ENCODE measurements at regions not wholly inside any gene's neighbourhood (a gene's known extent, or its start where the extent isn't known, plus 50 kb on each side); places are given as distances from the start of the nearest gene placed in this dataset.

DNA sequence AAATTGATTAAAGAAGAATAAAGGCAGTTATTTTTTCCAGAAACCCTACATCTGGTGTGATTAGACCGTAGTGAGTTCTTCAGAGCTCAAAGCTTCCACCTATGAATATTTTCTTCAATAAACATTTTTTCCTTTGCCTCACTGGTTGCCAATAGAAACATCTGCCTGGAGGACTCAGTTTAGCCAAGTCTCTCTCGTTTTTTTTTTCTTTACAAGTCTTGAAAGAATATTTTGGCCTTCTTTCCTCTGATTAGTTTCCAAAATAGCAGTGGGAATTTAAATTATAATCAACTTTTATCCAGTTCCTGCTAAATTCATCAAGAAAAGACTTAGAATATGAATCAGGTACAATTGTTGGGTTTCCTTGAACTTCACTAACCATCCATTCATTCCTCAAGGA, 897.5 kb downstream of the TLE1 start:
- TF ChIP-seq EGR1 (IDR thresholded peaks at IDR 0.05; ENCODE audit: borderline replicate concordance, low read depth, low read length) (no peak), POLR2A (IDR thresholded peaks at IDR 0.05; ENCODE audit: control extremely low read depth in 1 of 2, low read depth in 2 of 2, low read length in 2 of 2) (no peak), EZH2 (IDR thresholded peaks at IDR 0.05; ENCODE audit: low read depth, low read length, severe bottlenecking) (no peak), CHD2 (IDR thresholded peaks at IDR 0.05; ENCODE audit: low read length) (no peak), JUND (IDR thresholded peaks at IDR 0.05; ENCODE audit: low read length) (no peak), SIRT6 (IDR thresholded peaks at IDR 0.05; ENCODE audit: low read length) (no peak), CHD1 (IDR thresholded peaks at IDR 0.05; ENCODE audit: low read depth, low read length) (no peak), USF2 (IDR thresholded peaks at IDR 0.05; ENCODE audit: low read length) (no peak), RFX5 (IDR thresholded peaks at IDR 0.05; ENCODE audit: borderline replicate concordance, low read depth, low read length) (no peak), CEBPB (IDR thresholded peaks at IDR 0.05; ENCODE audit: low read depth, low read length) (no peak), CREB1 (IDR thresholded peaks at IDR 0.05) (no peak), POLR2AphosphoS5 (IDR thresholded peaks at IDR 0.05; ENCODE audit: low read depth, low read length) (no peak)
- TF ChIP-seq, protein P1, sequence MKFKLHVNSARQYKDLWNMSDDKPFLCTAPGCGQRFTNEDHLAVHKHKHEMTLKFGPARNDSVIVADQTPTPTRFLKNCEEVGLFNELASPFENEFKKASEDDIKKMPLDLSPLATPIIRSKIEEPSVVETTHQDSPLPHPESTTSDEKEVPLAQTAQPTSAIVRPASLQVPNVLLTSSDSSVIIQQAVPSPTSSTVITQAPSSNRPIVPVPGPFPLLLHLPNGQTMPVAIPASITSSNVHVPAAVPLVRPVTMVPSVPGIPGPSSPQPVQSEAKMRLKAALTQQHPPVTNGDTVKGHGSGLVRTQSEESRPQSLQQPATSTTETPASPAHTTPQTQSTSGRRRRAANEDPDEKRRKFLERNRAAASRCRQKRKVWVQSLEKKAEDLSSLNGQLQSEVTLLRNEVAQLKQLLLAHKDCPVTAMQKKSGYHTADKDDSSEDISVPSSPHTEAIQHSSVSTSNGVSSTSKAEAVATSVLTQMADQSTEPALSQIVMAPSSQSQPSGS (IDR thresholded peaks at IDR 0.05; ENCODE audit: low read length), result no peak
- TF ChIP-seq, protein P2, sequence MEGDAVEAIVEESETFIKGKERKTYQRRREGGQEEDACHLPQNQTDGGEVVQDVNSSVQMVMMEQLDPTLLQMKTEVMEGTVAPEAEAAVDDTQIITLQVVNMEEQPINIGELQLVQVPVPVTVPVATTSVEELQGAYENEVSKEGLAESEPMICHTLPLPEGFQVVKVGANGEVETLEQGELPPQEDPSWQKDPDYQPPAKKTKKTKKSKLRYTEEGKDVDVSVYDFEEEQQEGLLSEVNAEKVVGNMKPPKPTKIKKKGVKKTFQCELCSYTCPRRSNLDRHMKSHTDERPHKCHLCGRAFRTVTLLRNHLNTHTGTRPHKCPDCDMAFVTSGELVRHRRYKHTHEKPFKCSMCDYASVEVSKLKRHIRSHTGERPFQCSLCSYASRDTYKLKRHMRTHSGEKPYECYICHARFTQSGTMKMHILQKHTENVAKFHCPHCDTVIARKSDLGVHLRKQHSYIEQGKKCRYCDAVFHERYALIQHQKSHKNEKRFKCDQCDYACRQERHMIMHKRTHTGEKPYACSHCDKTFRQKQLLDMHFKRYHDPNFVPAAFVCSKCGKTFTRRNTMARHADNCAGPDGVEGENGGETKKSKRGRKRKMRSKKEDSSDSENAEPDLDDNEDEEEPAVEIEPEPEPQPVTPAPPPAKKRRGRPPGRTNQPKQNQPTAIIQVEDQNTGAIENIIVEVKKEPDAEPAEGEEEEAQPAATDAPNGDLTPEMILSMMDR (IDR thresholded peaks at IDR 0.05; ENCODE audit: control extremely low read depth in 1 of 3, insufficient read depth in 1 of 3, low read depth in 1 of 3, low read length in 3 of 3), result no peak
